NCI-H774 (cell line): ENCODE measurements at regions not wholly inside any gene's neighbourhood (a gene's known extent, or its start where the extent isn't known, plus 50 kb on each side); places are given as distances from the start of the nearest gene placed in this dataset.

Source experiments
- DNase-seq: peaks from one replicate; lab custom pipeline; 2025; lab: John Stamatoyannopoulos, UW

- DNase-seq: no peak
These were observed 349.0 kb downstream of the CYRIA start for GRCh38 chr2:16316456-16317210.

GRCh38 chr2:16315908-16316307, 349.7 kb downstream of the CYRIA start:
- no peak for DNase-seq

- no peak for DNase-seq
These were observed 350.2 kb downstream of the CYRIA start for GRCh38 chr2:16315458-16315835.

- DNase-seq: no peak
These were observed 350.8 kb downstream of the CYRIA start for GRCh38 chr2:16314691-16315457.

- no peak for DNase-seq
These were observed 351.6 kb downstream of the CYRIA start for GRCh38 chr2:16314001-16314400.

GRCh38 chr2:16313235-16313975, 352.2 kb downstream of the CYRIA start:
- DNase-seq: no peak

GRCh38 chr2:16312771-16313170, 352.9 kb downstream of the CYRIA start:
- DNase-seq: no peak

- DNase-seq: no peak
These were observed 353.9 kb downstream of the CYRIA start for GRCh38 chr2:16311521-16312440.

- DNase-seq: no peak
These were observed 356.8 kb downstream of the CYRIA start for GRCh38 chr2:16308816-16309215.

GRCh38 chr2:16304876-16305590, 360.6 kb downstream of the CYRIA start:
- no peak for DNase-seq

- DNase-seq: no peak
These were observed 361.9 kb downstream of the CYRIA start for GRCh38 chr2:16303761-16304160.

GRCh38 chr2:16303273-16303577, 362.4 kb downstream of the CYRIA start:
- DNase-seq: no peak

GRCh38 chr2:16302431-16303272, 362.3 kb downstream of the MYCN start:
- DNase-seq: no peak

- no peak for DNase-seq
These were observed 361.6 kb downstream of the MYCN start for GRCh38 chr2:16301961-16302360.

GRCh38 chr2:16298866-16299265, 358.5 kb downstream of the MYCN start:
- DNase-seq: no peak

GRCh38 chr2:16296331-16297250, 356.2 kb downstream of the MYCN start:
- DNase-seq: no peak

GRCh38 chr2:16296038-16296290, 355.6 kb downstream of the MYCN start:
- DNase-seq: no peak

GRCh38 chr2:16294791-16295190, 354.4 kb downstream of the MYCN start:
- no peak for DNase-seq

GRCh38 chr2:16293871-16294270, 353.5 kb downstream of the MYCN start:
- no peak for DNase-seq

- DNase-seq: no peak
These were observed 353.0 kb downstream of the MYCN start for GRCh38 chr2:16293398-16293797.
